ENCODE measurements at regions not wholly inside any gene's neighbourhood (a gene's known extent, or its start where the extent isn't known, plus 50 kb on each side); places are given as distances from the start of the nearest gene placed in this dataset.

GRCh38 chr13:73287831-73288230, 229.0 kb downstream of the KLF5 start:
- no peak for DNase-seq (ENCODE audit: low spot score)

GRCh38 chr13:73286942-73287620, 228.3 kb downstream of the KLF5 start:
- no peak for DNase-seq (ENCODE audit: low spot score)

DNA sequence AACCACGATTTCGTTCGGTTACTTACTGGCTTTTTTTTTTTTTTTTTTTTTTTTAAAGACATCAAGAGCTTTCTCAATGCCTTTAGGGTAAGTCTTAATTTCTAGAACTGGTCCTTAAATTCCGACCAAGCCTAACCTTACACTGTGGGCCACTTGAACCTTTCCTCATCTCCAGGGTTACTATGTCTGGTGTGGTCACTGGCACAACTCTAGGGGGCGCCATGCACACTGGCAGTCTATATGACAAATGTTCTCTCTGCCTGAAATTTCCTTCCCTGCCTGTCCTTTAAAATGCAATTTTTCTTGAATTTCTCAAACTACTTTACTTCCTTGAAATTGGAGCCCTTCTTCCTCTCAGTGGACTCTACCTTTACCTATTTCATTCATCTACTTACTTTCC, 227.4 kb downstream of the KLF5 start:
- no peak for DNase-seq (ENCODE audit: low spot score)

- DNase-seq (ENCODE audit: low spot score), result no peak
Observed at GRCh38 chr13:73284081-73284874, 225.5 kb downstream of the KLF5 start.

GRCh38 chr13:73283636-73284035, 224.8 kb downstream of the KLF5 start:
- DNase-seq (ENCODE audit: low spot score), result no peak

GRCh38 chr13:73281746-73282145, 222.9 kb downstream of the KLF5 start:
- DNase-seq (ENCODE audit: low spot score), result no peak

GRCh38 chr13:73278186-73278585, 219.4 kb downstream of the KLF5 start:
- no peak for DNase-seq (ENCODE audit: low spot score)

GRCh38 chr13:73275163-73275562, 216.4 kb downstream of the KLF5 start:
- DNase-seq (ENCODE audit: low spot score), result no peak

- no peak for DNase-seq (ENCODE audit: low spot score)
Observed at GRCh38 chr13:73274147-73274546, 215.3 kb downstream of the KLF5 start.

- no peak for DNase-seq (ENCODE audit: low spot score)
Observed at GRCh38 chr13:73273745-73274144, 214.9 kb downstream of the KLF5 start.

DNA sequence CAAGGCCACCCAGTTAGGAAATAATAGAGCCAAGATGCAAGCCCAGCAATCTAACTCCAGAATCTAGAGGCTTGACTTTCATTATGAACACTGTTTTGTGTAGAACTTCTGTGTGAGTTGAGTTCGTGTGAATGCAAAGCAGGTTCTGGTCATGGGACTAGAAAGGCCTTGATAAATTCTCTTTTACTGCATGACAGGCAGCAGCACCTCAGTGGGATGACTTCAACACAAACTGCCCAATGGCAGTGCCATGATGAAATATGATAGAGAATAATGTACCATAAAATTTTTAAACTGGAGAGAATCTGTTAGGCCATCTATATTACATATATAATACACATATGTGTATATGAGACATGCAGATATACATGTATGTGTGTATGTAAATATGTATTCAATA, 214.5 kb downstream of the KLF5 start:
- DNase-seq (ENCODE audit: low spot score), result no peak

- no peak for DNase-seq (ENCODE audit: low spot score)
Observed at GRCh38 chr13:73272831-73273230, 214.0 kb downstream of the KLF5 start.

GRCh38 chr13:73268306-73268705, 209.5 kb downstream of the KLF5 start:
- no peak for DNase-seq (ENCODE audit: low spot score)

- no peak for DNase-seq (ENCODE audit: low spot score)
Observed at GRCh38 chr13:73266640-73267180, 207.9 kb downstream of the KLF5 start.

GRCh38 chr13:73262862-73263627, 204.2 kb downstream of the KLF5 start:
- DNase-seq (ENCODE audit: low spot score), result no peak

- DNase-seq (ENCODE audit: low spot score), result no peak
Observed at GRCh38 chr13:73261739-73262216, 203.0 kb downstream of the KLF5 start.

- DNase-seq (ENCODE audit: low spot score), result no peak
Observed at GRCh38 chr13:73259061-73260017, 200.5 kb downstream of the KLF5 start.

- no peak for DNase-seq (ENCODE audit: low spot score)
Observed at GRCh38 chr13:73258406-73258805, 199.6 kb downstream of the KLF5 start.

GRCh38 chr13:73254827-73255226, 196.0 kb downstream of the KLF5 start:
- no peak for DNase-seq (ENCODE audit: low spot score)

GRCh38 chr13:73251626-73252265, 192.9 kb downstream of the KLF5 start:
- no peak for DNase-seq (ENCODE audit: low spot score)

DNA sequence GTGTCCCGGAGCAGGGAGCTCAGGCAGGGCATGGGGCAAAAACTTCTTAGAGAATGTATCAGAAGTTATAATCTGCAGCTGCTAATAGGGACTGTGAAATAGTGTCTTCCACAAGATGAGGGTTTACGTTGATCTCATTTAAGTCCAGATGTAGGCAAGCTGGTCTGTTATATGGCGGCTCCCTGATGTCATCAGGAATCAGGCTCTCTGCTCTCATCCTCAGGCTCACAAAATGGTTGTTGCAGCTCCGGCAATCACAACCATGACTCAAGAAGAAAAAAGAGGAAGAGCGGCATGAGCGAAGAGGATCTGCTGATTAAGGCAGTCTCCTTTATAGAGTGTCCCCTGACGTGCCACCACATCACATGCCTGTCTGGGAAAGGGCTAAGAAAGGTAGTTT, 191.3 kb downstream of the KLF5 start:
- DNase-seq (ENCODE audit: low spot score), result no peak

All from CD4-positive, alpha-beta T cell treated with Interleukin-15 for 4 hours (primary cell).